GM11168 (cell line): ENCODE measurements at regions not wholly inside any gene's neighbourhood (a gene's known extent, or its start where the extent isn't known, plus 50 kb on each side); places are given as distances from the start of the nearest gene placed in this dataset.

Experiments
- in situ Hi-C: fragments of 300-500 bp; cut with MboI; formaldehyde crosslinking; loops from one replicate; pipeline ENCODE4 v1.12.0; 2022; ENCODE audit warnings: low sequenced_read_pairs; ENCODE audit not compliant: unreplicated experiment

DNA sequence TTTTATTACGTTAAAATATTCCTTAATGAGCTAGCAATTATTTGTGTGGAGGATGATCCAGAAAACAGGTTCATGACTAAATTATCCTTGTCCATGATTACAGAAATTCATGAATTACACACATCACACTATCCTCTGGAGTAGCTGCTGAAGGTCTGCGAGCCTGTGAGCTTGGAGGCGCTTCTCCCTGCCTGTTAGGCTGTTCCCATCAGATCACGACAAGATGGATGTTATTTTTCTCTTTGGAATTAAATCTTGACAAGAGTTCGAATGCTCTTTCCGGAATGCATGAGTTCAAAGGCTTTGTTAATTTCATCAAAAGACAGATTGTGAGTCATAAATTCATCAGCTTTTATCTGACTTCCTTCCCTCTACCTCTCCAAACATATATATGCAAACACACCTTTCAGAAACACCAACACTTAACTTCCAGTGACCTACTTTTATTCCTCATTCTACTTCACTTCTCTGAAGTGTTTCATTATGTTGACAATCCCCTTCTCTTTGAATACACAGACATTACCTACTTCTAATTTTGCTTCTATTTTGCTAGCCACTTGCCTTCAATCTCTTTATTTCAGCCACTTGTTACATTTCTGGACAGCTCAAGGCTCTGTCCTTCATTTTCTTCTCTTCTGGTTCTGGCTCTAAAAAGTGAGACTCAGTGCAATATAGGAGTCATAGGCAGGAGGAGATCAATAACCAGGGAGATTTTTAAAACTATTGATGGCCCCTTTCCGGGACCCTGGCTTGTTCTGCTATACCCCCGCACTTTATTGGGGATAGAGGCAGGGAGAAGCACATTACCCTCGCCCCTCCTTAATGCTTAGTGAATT lies 274.6 kb downstream of the BTG1 start:
- in situ Hi-C loops: no loop called here

DNA sequence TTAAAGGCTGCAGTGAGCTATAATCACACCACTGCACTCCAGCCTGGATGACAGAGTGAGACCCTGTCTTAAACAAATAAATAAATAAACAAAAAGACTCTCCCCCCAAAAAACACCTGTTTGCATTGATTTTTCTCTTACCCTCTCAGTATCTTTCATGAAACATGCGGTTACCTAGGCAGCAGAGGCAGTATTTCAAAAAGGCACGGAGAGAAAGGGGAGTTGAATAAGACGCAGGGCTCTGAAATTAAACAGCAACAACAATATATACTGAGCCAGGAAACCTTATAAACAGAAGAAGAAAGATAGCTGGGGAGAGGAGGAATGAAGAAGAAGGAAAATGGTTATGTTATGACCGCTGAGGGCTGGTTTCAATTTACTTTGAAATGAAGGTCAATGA lies 277.6 kb downstream of the BTG1 start:
- in situ Hi-C loops: no loop called here

DNA sequence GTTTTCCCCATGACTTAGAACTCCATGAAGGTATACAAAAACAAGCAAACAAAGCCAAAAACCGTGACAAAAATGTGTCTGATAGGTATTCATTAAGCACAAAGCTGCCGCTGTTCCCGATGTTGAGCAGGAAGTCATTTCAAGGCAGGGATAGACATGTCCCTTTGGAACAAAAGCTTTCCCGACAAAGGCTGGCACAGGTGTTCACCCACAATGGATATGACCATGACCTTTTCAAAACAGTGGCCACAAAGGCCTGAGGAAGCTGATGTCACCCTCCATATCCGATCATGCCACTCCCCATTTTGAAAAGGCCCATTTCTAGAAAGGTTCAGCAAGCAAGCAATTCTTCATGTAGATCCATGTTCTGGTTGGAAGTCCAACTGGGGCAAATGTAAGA lies 279.1 kb downstream of the BTG1 start:
- in situ Hi-C loops: no loop called here

DNA sequence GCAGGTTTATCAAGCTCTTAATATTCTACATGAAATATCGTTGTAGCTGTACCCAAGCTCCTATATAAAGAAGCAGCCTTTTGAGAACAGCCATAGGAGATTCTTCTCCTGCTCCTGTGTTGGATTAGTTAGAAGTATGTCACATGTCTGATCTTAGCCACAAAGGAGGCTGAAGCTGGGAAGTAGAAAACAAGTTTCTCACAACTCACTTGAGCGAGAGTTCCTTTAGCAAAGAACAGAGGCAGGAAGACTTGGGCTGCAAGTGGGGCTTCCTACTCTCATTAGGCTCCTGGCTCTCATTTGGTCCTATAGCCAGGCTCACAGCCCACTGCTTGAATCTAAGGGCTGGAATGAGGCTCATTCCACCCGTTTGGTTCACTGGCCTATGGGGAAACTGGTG lies 281.9 kb downstream of the BTG1 start:
- in situ Hi-C loops: no loop called here

DNA sequence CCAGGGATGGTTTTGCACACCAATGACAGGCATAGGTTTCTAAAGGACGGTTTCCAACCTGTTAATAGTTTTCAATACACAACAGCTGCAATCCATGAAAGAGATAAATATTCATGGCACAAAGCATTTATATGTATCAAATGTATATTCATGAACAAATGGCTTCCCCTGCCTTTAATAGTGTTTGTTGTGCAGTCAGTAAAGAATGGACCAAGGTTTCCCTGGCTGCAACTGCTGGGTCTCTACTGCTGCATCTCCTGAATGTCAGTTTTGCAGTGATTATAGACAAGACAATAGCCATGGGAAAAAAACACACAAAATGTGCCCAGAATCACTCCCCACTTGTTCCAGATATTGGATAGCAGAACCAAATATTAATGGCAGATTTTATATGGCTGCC lies 284.1 kb downstream of the BTG1 start:
- in situ Hi-C loops: no loop called here

DNA sequence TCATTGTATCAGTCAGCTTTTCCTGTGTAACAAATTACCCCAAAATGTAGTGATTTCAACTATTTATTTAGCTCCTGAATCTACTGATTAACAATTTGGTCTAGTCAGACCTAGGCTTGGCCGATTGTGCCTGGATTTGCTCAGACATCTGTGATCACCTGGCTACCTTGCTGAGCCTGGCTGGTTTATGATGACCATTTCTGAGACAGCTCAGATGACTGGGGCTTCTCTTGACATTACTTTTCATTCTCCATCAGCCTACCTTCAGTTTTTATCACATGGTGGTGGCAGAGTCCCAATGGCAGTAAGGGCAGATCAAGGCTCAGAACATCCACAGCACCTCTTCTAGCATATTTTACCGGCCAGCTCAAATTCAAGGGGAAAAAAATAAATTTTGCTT lies 286.3 kb downstream of the BTG1 start:
- in situ Hi-C loops: no loop called here

DNA sequence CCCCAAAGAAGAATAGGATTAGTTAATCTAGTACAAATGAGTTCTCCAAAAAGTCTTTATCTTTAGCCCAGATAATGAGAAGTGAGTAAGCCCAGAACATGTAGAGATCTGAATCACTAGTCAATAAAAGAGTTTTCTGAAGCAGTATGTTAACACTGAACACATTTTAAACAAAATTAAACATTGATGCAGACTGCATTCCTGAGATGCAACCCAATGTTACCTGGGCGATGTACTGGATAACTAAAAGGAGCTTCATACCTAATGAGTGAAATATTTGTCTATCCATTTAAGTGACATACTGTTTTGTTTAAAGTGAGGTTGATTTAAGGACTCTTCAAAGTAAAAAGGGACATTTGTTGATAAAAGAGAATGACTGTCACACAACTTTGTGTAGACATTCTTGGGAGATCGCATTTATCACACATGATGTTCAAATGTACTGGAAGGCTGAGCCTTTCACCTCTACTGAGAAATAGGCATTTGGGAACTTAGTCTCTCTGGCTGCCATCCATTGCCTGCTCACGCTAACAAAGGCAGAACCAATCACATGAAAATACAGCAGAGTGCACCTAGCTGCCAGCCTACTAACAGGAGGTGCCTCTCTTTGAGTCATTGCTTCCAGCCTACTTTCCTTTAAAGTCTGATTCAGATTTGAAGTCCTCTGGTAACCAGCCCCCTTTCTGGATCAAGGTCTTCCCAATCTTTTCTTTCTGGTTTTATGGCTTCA lies 287.7 kb downstream of the BTG1 start:
- in situ Hi-C loops: no loop called here

DNA sequence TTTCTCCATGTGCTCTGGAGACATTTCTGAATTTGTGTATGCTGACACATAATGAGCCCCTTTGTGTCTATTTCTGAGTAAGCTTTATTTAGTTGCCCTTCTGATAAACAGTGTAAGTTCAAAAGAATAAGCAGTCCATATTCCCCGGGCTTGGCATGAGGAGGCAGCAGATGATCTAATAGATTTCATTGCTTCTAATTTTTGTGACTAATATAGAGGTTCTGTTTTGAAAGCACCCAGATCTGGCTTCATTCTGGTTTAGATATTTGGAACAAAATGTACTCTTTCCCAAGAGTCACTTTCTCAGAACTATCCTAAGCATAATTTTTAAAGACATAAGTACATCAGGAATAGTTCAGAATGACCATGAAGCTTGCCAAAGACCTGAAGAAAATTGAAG lies 290.9 kb downstream of the BTG1 start:
- in situ Hi-C loops: no loop called here

DNA sequence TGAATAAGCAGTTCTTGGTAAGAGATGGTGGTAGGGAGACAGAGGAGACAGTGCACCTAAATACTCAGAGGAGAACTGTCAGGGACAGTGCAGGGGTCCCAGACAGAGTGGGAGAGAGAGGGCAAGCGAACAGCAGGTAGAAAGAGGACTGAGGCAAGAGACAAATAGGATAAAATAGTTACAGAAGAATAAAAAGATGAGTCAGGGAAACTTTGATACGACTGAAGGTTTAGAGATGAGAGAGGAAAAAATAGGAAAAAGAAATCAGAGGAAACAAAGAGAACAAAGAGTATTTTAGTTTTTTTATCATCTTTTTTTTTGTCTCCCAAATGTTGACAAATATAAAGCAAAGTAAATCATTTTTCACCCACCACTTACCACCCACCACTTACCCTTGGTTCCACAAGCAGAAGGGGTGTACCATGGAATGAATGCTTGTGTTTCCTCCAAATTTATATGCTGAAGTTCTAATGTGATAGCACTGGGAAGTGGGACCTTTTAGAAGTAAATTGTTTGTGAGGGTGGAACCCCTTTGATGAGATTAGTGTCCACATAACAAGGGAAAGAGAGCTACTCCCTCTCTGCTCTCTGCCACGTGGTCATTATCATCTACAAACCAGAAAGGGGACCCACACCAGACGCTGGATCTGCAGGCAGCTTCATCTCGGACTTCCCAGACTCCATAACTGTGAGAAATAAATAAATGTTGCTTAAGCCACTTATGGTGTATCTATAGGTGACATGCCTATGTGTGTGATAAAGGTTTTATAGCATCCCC lies 292.1 kb downstream of the BTG1 start:
- in situ Hi-C loops: no loop called here

DNA sequence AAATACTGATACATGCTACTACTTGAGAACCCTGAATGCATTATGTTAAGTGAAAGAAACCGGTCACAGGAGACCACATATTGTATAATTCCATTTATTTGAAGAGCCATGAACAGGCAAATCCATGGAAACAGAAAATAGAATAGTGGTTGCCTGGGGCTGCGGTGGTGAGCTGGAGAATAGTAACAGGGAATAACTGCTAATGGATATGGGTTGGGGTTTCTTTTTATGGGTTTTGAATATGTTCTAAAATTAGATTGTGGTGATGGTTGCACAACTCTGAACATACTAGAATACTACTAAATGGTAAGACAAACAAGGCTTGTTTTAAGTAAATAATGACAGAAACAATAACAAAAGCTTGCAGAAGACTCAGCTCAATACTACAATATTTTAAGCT lies 293.0 kb downstream of the BTG1 start:
- in situ Hi-C loops: no loop called here

DNA sequence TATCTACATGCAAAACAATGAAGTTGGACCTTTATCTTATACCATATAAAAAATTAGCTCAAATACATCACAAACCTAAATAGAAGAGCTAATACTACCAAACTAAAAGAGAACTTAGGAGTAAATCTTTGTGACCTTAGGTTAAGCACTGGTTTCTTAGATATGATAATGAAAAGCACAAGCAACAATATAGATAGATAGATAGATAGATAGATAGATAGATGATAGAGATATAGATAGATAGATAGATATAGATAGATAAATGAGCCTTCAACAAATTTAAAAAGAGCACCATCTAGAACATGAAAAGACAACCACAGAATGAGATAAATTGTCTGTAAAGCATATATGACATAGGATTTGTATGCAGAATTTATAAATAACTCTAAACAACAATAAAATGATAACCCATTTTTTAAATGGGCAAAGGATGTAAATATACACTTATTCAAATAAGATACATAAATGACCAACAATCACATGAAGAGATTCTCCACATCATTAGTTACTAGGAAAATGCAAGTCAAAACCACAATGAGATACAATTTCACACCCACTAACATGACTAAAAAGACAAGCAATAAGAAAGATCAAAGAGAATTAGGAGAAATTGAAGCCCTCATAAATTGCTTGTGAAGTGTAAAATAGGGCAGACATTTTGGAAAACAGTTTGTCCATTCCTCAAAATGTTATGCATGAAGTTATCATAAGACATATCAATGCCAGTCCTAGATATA lies 293.7 kb downstream of the BTG1 start:
- in situ Hi-C loops: no loop called here

DNA sequence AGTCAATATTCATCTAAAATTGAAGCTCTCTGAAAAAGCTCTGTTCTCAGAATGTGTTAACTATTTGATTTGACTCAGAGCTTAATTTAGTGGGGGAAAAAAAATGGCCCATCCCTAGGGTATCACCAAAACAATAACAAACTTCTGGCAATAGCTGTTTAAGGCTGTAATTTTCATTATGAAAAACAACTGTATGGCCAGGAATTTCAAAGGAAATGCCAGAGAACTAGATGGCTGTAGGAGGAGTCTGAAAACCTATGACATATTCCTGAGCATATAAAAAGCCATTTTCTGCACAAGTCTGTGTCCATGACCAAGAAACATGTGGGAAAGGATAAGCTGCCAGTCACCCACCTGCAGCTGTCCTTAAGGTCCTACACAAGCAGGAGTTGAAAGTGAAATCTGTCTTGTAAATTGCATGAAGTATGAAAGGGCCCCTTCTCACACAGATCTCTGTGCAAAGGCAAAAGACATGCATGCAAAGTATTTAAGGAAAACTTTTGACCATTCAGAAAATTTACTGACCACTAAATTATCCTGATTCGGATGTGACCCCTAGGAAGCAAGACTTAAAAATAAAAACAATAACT lies 299.1 kb downstream of the BTG1 start:
- in situ Hi-C loops: no loop called here

DNA sequence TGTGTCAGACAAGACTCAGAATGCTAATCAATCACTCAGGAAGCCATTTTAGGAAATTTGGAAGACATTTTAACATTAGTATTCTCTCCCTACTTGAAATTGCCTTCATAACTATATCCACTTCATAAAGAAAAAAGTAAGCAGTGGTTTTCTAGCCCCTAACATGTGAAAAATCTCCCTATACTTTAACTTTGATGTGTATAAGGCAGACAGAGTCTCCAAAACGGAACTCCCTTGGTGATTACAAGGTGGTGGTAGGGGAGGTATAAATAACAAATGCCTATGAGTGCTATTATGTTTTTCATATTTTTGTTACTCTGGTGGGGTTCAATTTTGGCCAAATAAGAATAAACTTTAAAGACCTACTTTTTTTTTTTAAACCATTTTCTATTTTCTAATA lies 300.3 kb downstream of the BTG1 start:
- in situ Hi-C loops: no loop called here

DNA sequence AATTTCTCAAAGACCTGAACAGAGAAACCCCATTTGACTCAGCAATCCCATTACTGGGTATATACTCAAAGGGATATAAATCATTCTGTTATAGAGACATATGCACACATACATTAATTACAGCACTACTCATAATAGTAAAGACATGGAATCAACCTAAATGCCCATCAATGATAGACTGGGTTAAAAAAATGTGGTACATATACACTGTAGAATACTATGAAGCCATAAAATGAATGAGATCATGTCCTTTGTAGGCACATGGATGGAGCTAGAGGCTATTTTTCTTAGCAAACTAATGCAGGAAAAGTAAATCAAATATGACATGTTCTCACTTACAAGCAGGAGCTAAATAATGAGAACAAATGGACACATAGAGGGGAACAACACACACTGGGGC lies 303.8 kb downstream of the BTG1 start:
- in situ Hi-C loops: no loop called here

DNA sequence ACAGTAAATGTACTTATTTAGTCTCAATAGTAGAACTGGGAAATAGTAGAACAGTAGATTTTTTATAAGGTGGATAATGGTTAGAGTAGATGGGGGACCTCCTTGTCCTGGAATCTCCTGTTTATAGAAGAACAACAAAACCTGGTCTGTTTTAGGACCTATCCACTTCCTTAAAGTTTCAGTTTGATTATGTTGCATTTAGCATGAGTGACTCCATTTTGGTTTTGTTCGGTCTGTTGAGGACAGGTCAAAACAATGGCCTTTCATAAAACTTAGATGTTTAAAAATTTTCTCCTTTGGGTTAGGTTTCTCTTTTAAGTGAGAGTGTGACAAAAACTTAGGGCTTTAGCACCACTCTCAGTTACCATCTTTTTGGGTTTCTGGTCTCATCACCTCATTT lies 308.9 kb downstream of the BTG1 start:
- in situ Hi-C loops: no loop called here

DNA sequence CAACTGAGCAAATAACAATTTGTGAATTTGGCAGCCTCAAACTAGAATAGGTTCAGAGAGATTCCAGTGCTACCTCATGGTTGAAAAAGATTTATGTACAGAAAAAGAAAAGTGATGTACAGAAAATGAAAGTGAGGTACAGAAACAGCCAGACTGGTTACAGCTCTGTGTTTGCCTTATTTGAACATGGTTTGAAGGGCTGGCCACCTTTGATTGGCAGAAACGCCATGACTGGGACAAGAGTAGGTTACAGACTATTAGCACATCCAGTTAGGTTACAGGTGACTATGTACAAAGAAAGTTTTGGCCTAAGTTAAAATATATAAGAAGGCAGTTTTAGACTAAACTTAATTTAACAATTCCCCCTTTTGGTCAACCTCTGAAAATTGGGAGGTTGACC lies 309.4 kb downstream of the BTG1 start:
- in situ Hi-C loops: no loop called here

DNA sequence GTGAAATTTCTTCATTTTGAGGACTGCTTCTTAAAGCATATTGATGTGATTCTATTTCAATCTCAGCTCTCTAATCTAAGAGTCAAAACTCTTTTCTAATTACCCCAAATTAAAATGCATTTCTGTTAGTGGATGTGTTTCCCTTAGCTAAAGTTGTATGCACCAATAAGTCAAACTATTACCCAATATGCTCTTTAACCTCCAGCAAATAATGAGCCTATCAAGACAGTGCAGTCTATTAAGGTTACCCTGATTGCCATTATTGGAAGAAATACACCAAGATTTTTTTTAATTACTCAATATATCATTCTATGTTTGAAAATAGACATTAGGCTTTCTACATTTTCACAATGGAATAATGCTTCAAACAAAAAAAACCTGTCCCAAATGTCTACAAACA lies 310.0 kb downstream of the BTG1 start:
- in situ Hi-C loops: no loop called here

DNA sequence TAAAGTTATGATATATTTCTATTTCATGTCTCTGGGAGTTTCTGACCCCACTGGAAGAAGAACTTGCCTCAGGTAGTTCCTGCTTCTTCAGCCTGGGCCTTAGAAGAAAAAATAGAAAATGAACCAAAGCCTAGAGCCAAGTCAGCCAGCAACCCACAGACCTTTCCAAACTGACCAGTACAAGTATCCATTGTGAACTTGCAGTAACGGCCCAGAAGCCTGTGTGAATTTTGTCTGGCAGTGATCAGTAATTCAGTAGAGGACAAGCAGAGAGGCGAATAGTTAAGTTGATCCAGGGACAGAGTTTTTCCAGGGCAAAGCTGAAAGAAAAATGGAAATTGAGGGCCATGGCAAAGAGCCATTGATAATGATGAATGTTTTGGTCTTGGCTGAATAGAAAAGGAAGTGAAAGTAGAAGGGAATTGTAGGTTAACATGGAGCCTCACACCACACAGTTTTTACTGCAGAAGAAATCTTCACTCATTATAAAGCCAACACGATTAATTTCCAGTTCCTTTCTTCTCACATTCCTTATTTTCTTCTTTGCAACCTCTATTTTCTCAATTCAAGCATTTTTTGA lies 311.8 kb downstream of the BTG1 start:
- in situ Hi-C loops: no loop called here

DNA sequence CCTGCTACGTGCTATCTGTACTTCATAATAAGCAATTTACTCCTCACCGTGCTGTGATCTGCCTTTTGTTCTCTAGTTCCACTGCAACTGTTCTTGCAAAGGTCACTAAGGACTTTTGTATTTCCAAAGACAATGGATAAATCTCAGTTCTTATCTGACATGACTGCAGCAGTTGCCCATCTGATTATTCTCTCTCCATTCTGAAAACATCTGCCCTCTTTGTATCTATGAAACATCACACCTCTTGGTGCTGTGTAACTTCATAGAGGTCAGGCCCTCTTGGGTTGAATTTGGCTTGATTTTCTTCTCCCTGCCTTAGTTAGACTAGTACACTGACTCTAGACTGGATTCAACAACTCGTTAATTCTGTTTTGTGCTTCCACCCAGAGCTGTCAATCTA lies 319.6 kb downstream of the BTG1 start:
- in situ Hi-C loops: no loop called here

DNA sequence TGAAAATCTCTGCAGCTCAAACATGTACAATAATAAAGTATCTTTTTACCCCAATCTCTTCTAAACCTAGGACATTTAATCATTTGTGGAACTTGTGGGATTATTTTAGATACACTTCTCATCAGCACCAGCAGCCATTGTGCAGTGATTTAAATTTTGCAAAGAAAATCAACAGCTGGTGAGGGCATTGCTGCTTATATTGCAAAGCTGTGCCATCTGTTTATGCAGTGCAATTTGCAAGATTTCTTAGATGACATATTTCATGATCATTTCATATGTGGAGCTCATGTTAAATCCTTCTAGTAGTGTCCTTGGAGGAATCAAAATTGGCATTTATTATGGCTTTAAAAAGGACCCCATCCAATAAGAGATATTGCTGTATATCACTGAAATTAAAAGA lies 320.7 kb downstream of the BTG1 start:
- in situ Hi-C loops: loop anchor here (25.0 kb wide), 2 partner anchors 587 to 762 kb away; no protein-coding TSS in a partner anchor
